GM21528 (cell line): ENCODE measurements at regions not wholly inside any gene's neighbourhood (a gene's known extent, or its start where the extent isn't known, plus 50 kb on each side); places are given as distances from the start of the nearest gene placed in this dataset.

Source experiments
- ATAC-seq: cut with Tn5 transposase; IDR thresholded peaks from one replicate; pipeline ENCODE4 v1.9.1; 2021; ENCODE audit warnings: mild to moderate bottlenecking, moderate library complexity; ENCODE audit not compliant: unreplicated experiment, low FRiP score

- ATAC-seq: no peak
Measured at GRCh38 chr12:124420041-124420995, 125.4 kb downstream of the RFLNA start.

GRCh38 chr12:124419292-124420040, 124.6 kb downstream of the RFLNA start:
- no peak for ATAC-seq

- no peak for ATAC-seq
Measured at GRCh38 chr12:124418791-124419190, 123.9 kb downstream of the RFLNA start.

GRCh38 chr12:124418156-124418555, 123.3 kb downstream of the RFLNA start:
- ATAC-seq: no peak

GRCh38 chr12:124416516-124417395, 121.9 kb downstream of the RFLNA start:
- ATAC-seq: no peak

- no peak for ATAC-seq
Measured at GRCh38 chr12:124415064-124415463, 120.2 kb downstream of the RFLNA start.

- no peak for ATAC-seq
Measured at GRCh38 chr12:124413915-124414314, 119.0 kb downstream of the RFLNA start.

GRCh38 chr12:124413401-124413800, 118.5 kb downstream of the RFLNA start:
- ATAC-seq: no peak

GRCh38 chr12:124412646-124413015, 117.7 kb downstream of the RFLNA start:
- no peak for ATAC-seq

GRCh38 chr12:124411953-124412645, 117.2 kb downstream of the RFLNA start:
- no peak for ATAC-seq

GRCh38 chr12:124411281-124411878, 116.5 kb downstream of the RFLNA start:
- no peak for ATAC-seq

- no peak for ATAC-seq
Measured at GRCh38 chr12:124410354-124411175, 115.7 kb downstream of the RFLNA start.

GRCh38 chr12:124408822-124409517, 114.1 kb downstream of the RFLNA start:
- no peak for ATAC-seq

GRCh38 chr12:124407074-124407473, 112.2 kb downstream of the RFLNA start:
- ATAC-seq: no peak

- ATAC-seq: no peak
Measured at GRCh38 chr12:124406043-124406442, 111.2 kb downstream of the RFLNA start.

- ATAC-seq: no peak
Measured at GRCh38 chr12:124405592-124405991, 110.7 kb downstream of the RFLNA start.

- no peak for ATAC-seq
Measured at GRCh38 chr12:124405151-124405550, 110.3 kb downstream of the RFLNA start.

GRCh38 chr12:124404162-124404784, 109.4 kb downstream of the RFLNA start:
- no peak for ATAC-seq
